ACC112 (cell line): ENCODE measurements at regions not wholly inside any gene's neighbourhood (a gene's known extent, or its start where the extent isn't known, plus 50 kb on each side); places are given as distances from the start of the nearest gene placed in this dataset.

Experiments
- H2AFZ ChIP-seq: fragments of 200-600 bp; sonication (generic); one replicate; pipeline ENCODE4 v1.6.0; 2017; ENCODE audit warnings: antibody characterized with exemption, low read length; ENCODE audit not compliant: unreplicated experiment
- H3K27ac ChIP-seq: fragments of 200-600 bp; sonication (generic); 2 replicates; pipeline ENCODE4 v1.5.1; 2014; ENCODE audit warnings: low read depth, mild to moderate bottlenecking, antibody characterized with exemption, low read length, moderate library complexity
- H3K27me3 ChIP-seq: fragments of 200-600 bp; sonication (generic); 2 replicates; pipeline ENCODE4 v1.6.1; 2014; ENCODE audit warnings: mild to moderate bottlenecking, antibody characterized with exemption, low read length, moderate library complexity, mixed read lengths; ENCODE audit not compliant: insufficient read depth
- H3K36me3 ChIP-seq: fragments of 200-600 bp; sonication (generic); 2 replicates; pipeline ENCODE4 v1.6.1; 2016; ENCODE audit warnings: mild to moderate bottlenecking, antibody characterized with exemption, low read length, moderate library complexity, mixed read lengths; ENCODE audit not compliant: insufficient read depth
- H3K4me1 ChIP-seq: fragments of 200-600 bp; sonication (generic); one replicate; pipeline ENCODE4 v1.6.1; 2016; ENCODE audit warnings: low read length, mixed read lengths; ENCODE audit not compliant: insufficient read depth, unreplicated experiment, control insufficient read depth
- H3K4me3 ChIP-seq: fragments of 200-600 bp; sonication (generic); 2 replicates; pipeline ENCODE4 v1.5.1; 2014; ENCODE audit warnings: mild to moderate bottlenecking, low read depth, low read length
- H3K79me2 ChIP-seq: fragments of 200-600 bp; sonication (generic); one replicate; pipeline ENCODE4 v1.6.0; 2016; ENCODE audit warnings: low read length; ENCODE audit not compliant: control insufficient read depth, unreplicated experiment, insufficient read depth

- Histone ChIP-seq H3K36me3 (no peaks in the 10 kb centered on the region), H3K27ac (no peak overlapping the region), H3K4me1 (peaks cover 17% of the 10 kb centered on the region), H3K79me2 (no peaks in the 10 kb centered on the region), H3K4me3 (no peak overlapping the region), H3K27me3 (no peaks in the 10 kb centered on the region), H2AFZ (no peak overlapping the region)
Measured at GRCh38 chr6:112457886-112458285, 110.8 kb downstream of the RFPL4B start.

- Histone ChIP-seq H3K36me3 (no peaks in the 10 kb centered on the region), H3K4me1 (peaks cover 17% of the 10 kb centered on the region), H2AFZ (no peak overlapping the region), H3K27me3 (no peaks in the 10 kb centered on the region), H3K27ac (no peak overlapping the region), H3K79me2 (no peaks in the 10 kb centered on the region), H3K4me3 (no peak overlapping the region)
Measured at GRCh38 chr6:112459758-112460304, 112.7 kb downstream of the RFPL4B start.

- peaks cover 41% of the 10 kb centered on the region for H3K4me1 ChIP-seq
- H3K36me3 ChIP-seq = no peaks in the 10 kb centered on the region
- peak overlapping the region; percentile 69 for H2AFZ ChIP-seq
- H3K27me3 ChIP-seq = no peaks in the 10 kb centered on the region
- H3K4me3 ChIP-seq = no peak overlapping the region
- no peak overlapping the region for H3K27ac ChIP-seq
- no peaks in the 10 kb centered on the region for H3K79me2 ChIP-seq
Measured at GRCh38 chr6:112464901-112465665, 118.0 kb downstream of the RFPL4B start.

GRCh38 chr6:112466373-112467151 is 119.4 kb downstream of the RFPL4B start:
- Histone ChIP-seq H3K27me3 (no peaks in the 10 kb centered on the region), H3K4me1 (peaks cover 31% of the 10 kb centered on the region), H3K79me2 (no peaks in the 10 kb centered on the region), H3K27ac (peak overlapping the region; percentile 54), H2AFZ (peak overlapping the region; percentile 39), H3K36me3 (no peaks in the 10 kb centered on the region), H3K4me3 (no peak overlapping the region)

- Histone ChIP-seq H2AFZ (no peak overlapping the region), H3K4me1 (peaks cover 30% of the 10 kb centered on the region), H3K27ac (peak overlapping the region; percentile 15), H3K27me3 (no peaks in the 10 kb centered on the region), H3K79me2 (no peaks in the 10 kb centered on the region), H3K36me3 (no peaks in the 10 kb centered on the region), H3K4me3 (no peak overlapping the region)
Measured at GRCh38 chr6:112468359-112468758, 121.2 kb downstream of the RFPL4B start.

GRCh38 chr6:112469306-112469705 is 122.2 kb downstream of the RFPL4B start:
- Histone ChIP-seq H3K79me2 (no peaks in the 10 kb centered on the region), H3K36me3 (no peaks in the 10 kb centered on the region), H3K4me3 (no peak overlapping the region), H2AFZ (no peak overlapping the region), H3K27me3 (no peaks in the 10 kb centered on the region), H3K27ac (no peak overlapping the region), H3K4me1 (peaks cover 30% of the 10 kb centered on the region)

- no peak overlapping the region for H3K4me3 ChIP-seq
- no peaks in the 10 kb centered on the region for H3K36me3 ChIP-seq
- no peaks in the 10 kb centered on the region for H3K27me3 ChIP-seq
- peaks cover 36% of the 10 kb centered on the region for H3K4me1 ChIP-seq
- H3K79me2 ChIP-seq = no peaks in the 10 kb centered on the region
- peak overlapping the region; percentile 26 for H2AFZ ChIP-seq
- H3K27ac ChIP-seq = no peak overlapping the region
Measured at GRCh38 chr6:112470376-112470775, 123.2 kb downstream of the RFPL4B start.

- no peaks in the 10 kb centered on the region for H3K27me3 ChIP-seq
- peaks cover 33% of the 10 kb centered on the region for H3K4me1 ChIP-seq
- H3K36me3 ChIP-seq = no peaks in the 10 kb centered on the region
- no peak overlapping the region for H3K27ac ChIP-seq
- H2AFZ ChIP-seq = no peak overlapping the region
- no peaks in the 10 kb centered on the region for H3K79me2 ChIP-seq
- no peak overlapping the region for H3K4me3 ChIP-seq
Measured at GRCh38 chr6:112470950-112471349, 123.8 kb downstream of the RFPL4B start.

- Histone ChIP-seq H3K4me3 (no peak overlapping the region), H3K79me2 (no peaks in the 10 kb centered on the region), H2AFZ (no peak overlapping the region), H3K27ac (no peak overlapping the region), H3K4me1 (peaks cover 12% of the 10 kb centered on the region), H3K27me3 (no peaks in the 10 kb centered on the region), H3K36me3 (no peaks in the 10 kb centered on the region)
Measured at GRCh38 chr6:112475083-112475482, 128.0 kb downstream of the RFPL4B start.

- Histone ChIP-seq H3K4me3 (no peak overlapping the region), H3K27ac (no peak overlapping the region), H3K36me3 (no peaks in the 10 kb centered on the region), H3K79me2 (no peaks in the 10 kb centered on the region), H3K4me1 (peaks cover 20% of the 10 kb centered on the region), H2AFZ (no peak overlapping the region), H3K27me3 (no peaks in the 10 kb centered on the region)
Measured at GRCh38 chr6:112477125-112477524, 130.0 kb downstream of the RFPL4B start.
